ENCODE measurements at regions not wholly inside any gene's neighbourhood (a gene's known extent, or its start where the extent isn't known, plus 50 kb on each side); places are given as distances from the start of the nearest gene placed in this dataset.

GRCh38 chr10:112871021-112871420, 79.0 kb upstream of the TCF7L2 start:
- Mint-ChIP-seq H3K27me3 (ENCODE audit: low read depth) (no peaks in the 10 kb centered on the region), H3K4me1 (ENCODE audit: low read depth) (peaks cover 4% of the 10 kb centered on the region), H3K27ac (ENCODE audit: unreplicated experiment) (no peak overlapping the region), H3K36me3 (ENCODE audit: low read depth) (peaks cover 1% of the 10 kb centered on the region), H3K9me3 (ENCODE audit: low read depth) (peaks cover 15% of the 10 kb centered on the region), H3K4me3 (ENCODE audit: unreplicated experiment) (no peak overlapping the region)
- no peak for DNase-seq (ENCODE audit: low spot score)
- no peak for TF ChIP-seq CTCF (IDR thresholded peaks at IDR 0.05)

- peaks cover 8% of the 10 kb centered on the region for H3K4me1 Mint-ChIP-seq (ENCODE audit: low read depth)
- no peak overlapping the region for H3K4me3 Mint-ChIP-seq (ENCODE audit: unreplicated experiment)
- no peak overlapping the region for H3K27ac Mint-ChIP-seq (ENCODE audit: unreplicated experiment)
- DNase-seq (ENCODE audit: low spot score) = no peak
- H3K36me3 Mint-ChIP-seq (ENCODE audit: low read depth) = peaks cover 1% of the 10 kb centered on the region
- TF ChIP-seq CTCF (IDR thresholded peaks at IDR 0.05) = peak; percentile 52
- H3K9me3 Mint-ChIP-seq (ENCODE audit: low read depth) = peaks cover 13% of the 10 kb centered on the region
- no peaks in the 10 kb centered on the region for H3K27me3 Mint-ChIP-seq (ENCODE audit: low read depth)
Observed at GRCh38 chr10:112872728-112873127, 77.3 kb upstream of the TCF7L2 start.

- Mint-ChIP-seq H3K27me3 (ENCODE audit: low read depth) (no peaks in the 10 kb centered on the region), H3K27ac (ENCODE audit: unreplicated experiment) (no peak overlapping the region), H3K36me3 (ENCODE audit: low read depth) (peaks cover 1% of the 10 kb centered on the region), H3K9me3 (ENCODE audit: low read depth) (peaks cover 13% of the 10 kb centered on the region), H3K4me1 (ENCODE audit: low read depth) (peaks cover 8% of the 10 kb centered on the region), H3K4me3 (ENCODE audit: unreplicated experiment) (no peak overlapping the region)
- DNase-seq (ENCODE audit: low spot score) = no peak
- TF ChIP-seq CTCF (IDR thresholded peaks at IDR 0.05) = no peak
Observed at GRCh38 chr10:112873541-112873940, 76.5 kb upstream of the TCF7L2 start.

GRCh38 chr10:112874982-112875381, 75.1 kb upstream of the TCF7L2 start:
- DNase-seq (ENCODE audit: low spot score) = no peak
- Mint-ChIP-seq H3K9me3 (ENCODE audit: low read depth) (peaks cover 13% of the 10 kb centered on the region), H3K36me3 (ENCODE audit: low read depth) (peaks cover 1% of the 10 kb centered on the region), H3K4me1 (ENCODE audit: low read depth) (peaks cover 8% of the 10 kb centered on the region), H3K4me3 (ENCODE audit: unreplicated experiment) (no peak overlapping the region), H3K27me3 (ENCODE audit: low read depth) (no peaks in the 10 kb centered on the region), H3K27ac (ENCODE audit: unreplicated experiment) (no peak overlapping the region)
- TF ChIP-seq CTCF (IDR thresholded peaks at IDR 0.05) = no peak

GRCh38 chr10:112875476-112876267, 74.4 kb upstream of the TCF7L2 start:
- H3K27me3 Mint-ChIP-seq (ENCODE audit: low read depth) = no peaks in the 10 kb centered on the region
- H3K4me1 Mint-ChIP-seq (ENCODE audit: low read depth) = peaks cover 8% of the 10 kb centered on the region
- peaks cover 1% of the 10 kb centered on the region for H3K36me3 Mint-ChIP-seq (ENCODE audit: low read depth)
- TF ChIP-seq CTCF (IDR thresholded peaks at IDR 0.05) = no peak
- DNase-seq (ENCODE audit: low spot score) = no peak
- peaks cover 13% of the 10 kb centered on the region for H3K9me3 Mint-ChIP-seq (ENCODE audit: low read depth)
- H3K27ac Mint-ChIP-seq (ENCODE audit: unreplicated experiment) = peak overlapping the region; percentile 51
- no peak overlapping the region for H3K4me3 Mint-ChIP-seq (ENCODE audit: unreplicated experiment)

Measured in chondrocyte (in vitro differentiated cells).